GM19395 (cell line): ENCODE measurements at regions not wholly inside any gene's neighbourhood (a gene's known extent, or its start where the extent isn't known, plus 50 kb on each side); places are given as distances from the start of the nearest gene placed in this dataset.
"Not testable (repeated sequence)": the region's sequence is repeated elsewhere in the genome, so short reads cannot be mapped to it uniquely, and the experiment has no call there.

Source experiments
- ATAC-seq: cut with Tn5 transposase; IDR thresholded peaks from one replicate; pipeline ENCODE4 v1.9.1; 2021; ENCODE audit warnings: mild to moderate bottlenecking, moderate library complexity; ENCODE audit not compliant: unreplicated experiment

DNA sequence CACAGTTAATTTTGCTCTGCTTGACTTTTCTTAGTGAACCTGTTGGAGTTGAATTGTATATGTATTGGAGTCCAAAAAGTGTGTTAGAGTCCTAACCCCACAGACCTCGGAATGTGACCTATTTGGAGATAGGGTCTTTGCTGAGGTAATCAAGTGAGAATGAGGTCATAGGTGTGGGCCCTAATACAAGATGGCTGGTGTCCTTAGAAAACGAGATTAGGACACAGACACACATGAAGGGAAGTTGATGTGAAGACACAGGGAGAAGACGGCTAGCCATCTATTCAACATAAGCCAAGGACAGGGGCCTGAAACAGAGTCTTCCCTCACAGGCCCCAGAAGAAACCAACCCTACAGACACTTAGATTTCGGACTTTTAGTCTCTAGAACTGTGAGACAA lies 260.6 kb upstream of the NEBL start:
- ATAC-seq, result no peak

GRCh38 chr10:21150166-21150565 lies 253.1 kb upstream of the NEBL start:
- ATAC-seq, result no peak

GRCh38 chr10:21146436-21146789 lies 249.3 kb upstream of the NEBL start:
- ATAC-seq, result no peak

GRCh38 chr10:21145751-21146435 lies 248.8 kb upstream of the NEBL start:
- no peak for ATAC-seq

DNA sequence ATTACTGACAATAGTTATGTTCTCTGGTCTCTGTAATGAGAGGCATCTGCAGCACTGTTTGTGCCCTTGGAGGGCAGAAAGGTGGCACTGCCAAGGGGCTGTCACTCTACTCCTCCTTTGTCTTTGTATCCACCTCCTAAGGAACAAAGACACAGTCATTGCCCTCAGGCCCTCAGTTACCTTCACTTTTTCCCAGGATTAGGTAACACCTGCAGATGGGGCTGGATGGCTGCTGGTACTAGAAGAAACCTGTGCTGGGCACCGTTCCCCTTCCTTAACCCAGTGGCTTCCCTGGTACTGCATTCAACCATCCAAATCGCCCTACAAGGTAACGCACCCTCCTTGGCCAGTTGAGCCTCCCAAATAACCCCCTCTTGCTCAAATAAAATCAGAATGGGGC lies 246.9 kb upstream of the NEBL start:
- ATAC-seq, result no peak

DNA sequence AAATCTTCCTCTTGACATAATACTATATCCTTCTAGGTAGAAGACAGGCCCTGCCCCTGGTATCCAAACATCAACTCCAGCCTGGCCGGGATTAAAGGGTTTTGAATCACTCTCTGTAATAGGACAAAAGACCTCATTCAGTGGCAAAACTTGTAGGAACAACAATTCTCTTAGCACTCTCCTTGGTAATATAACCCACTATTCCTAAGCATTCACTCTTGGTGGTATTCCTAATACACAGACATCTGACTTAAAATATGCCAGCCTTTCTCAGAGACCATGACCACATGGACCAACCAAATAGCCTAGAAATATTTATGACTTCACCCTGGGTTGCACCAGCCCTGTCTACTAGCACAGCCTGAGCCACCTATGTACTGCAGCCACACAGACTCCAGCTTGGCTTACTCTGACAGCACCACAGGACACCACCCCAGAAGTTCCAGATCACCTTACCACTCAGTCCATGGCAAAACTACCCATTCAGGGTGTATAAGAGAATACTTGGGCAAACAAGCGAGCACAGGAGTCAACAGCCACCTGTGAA lies 244.9 kb upstream of the NEBL start:
- ATAC-seq, result no peak

- ATAC-seq, result no peak
Measured at GRCh38 chr10:21138769-21139340, 241.7 kb upstream of the NEBL start.

DNA sequence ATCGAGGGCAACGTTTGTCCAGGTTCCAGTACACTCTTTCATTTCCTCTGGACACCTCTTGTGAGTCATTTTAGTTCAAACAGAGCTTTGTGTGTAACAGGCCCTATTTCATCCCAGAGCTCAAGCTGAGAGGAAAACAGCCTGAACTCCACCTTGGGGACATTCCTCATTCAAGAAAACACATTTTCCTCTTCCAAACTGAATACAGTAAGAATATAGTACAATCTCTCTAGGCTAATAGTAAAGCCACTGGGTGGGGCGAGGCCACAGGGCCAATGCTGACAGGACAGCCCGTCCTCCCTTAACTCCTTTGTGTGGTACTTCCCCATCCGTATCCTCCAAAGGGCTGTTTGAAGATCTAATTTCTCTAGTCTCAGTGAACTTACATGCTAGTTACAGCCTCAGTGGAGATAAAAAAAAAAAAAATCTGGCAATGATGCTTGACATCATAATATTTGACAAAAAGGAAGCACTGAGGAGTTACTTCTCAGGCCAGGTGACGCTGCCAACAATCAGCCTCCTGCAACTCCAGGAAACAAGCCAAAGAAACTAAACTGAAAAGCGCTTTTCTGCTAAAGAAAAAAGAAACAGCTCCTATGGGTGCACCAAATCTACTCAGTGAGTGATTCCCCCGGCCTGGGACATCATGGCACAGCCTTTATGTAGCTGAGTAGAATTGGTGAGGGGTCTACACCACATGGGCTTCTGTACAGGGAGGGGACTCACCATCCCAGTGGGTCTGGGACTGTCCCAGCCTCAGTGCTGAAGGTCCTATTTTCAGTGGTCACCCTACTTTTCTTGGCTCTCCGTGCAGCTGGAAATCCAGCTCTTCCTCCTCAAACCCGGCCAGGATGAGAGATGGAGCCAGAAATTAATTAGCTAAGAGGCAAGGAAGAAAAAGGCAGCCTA lies 238.2 kb upstream of the NEBL start:
- no peak for ATAC-seq

DNA sequence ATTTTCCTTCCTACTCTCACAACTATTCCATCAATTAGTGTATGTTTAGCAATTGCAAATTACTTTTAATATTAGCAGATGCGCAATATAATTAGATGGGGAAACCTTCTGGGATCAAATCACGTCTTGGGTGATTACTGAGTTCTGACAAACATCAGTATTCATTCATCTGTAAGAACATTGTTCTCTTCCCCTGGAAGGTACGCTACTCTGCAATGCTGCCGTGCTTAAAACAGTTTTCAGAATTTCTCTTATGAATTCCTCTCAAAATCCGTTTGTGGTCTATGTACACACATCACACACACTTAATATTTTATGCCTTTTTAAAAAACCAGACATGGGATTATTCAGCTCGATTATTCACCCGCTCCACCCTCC lies 237.5 kb upstream of the NEBL start:
- ATAC-seq, result no peak

GRCh38 chr10:21130683-21131442 lies 233.8 kb upstream of the NEBL start:
- no peak for ATAC-seq

GRCh38 chr10:21130108-21130507 lies 233.0 kb upstream of the NEBL start:
- ATAC-seq, result no peak

DNA sequence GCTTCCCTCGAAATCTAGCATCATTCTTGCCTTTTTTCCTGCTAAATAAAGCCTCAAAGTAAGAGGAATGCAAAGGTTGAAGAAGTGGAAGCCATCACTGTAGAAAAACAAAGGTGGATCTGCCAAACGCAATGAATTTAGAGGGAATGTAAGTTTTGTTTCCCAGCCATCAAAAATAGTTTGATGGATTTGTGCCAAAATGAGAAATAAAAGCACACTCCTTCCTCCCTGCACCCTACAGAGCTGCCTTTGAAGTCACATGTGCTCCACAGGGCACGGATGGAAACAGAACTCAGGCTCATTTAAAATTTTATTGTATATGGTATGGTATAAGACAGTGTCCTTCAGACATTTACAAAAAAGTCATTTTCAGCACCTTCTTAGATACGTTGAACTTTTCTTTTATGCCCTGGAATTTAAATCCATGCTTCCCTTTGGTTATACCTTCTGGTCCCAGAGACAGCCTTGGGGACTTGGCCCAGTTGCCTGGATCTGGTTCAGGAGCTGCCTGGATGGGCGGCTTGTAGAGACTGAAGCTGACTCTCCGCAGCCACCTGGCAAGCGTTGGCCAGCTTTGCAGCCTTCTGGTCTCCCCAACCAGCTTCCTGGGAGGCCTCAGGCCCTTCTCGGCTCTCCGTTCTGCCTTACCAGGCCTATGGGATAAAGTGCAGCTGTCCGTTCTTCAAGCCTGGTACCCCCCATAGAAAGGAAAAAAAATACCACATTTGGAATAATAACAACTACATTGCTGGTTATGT lies 228.5 kb upstream of the NEBL start:
- ATAC-seq, result no peak

- no peak for ATAC-seq
Measured at GRCh38 chr10:21122907-21123306, 225.8 kb upstream of the NEBL start.

DNA sequence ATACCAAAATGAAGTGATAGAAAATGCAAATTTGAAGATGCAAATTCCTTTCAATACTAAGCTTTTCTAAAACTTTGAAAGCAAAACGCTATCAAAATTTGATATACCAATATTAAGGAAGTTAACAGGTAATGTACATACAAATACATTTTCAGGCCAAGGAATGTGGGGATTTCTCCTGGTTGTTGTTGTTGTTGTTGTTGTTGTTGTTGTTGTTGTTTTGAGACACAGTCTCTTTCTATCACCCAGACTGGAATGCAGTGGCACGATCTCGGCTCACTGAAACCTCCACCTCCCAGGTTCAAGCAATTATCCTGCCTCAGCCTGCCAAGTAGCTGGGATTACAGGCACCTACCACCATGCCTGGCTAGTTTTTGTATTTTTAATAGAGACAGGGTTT lies 224.7 kb upstream of the NEBL start:
- ATAC-seq, result not testable (repeated sequence)

DNA sequence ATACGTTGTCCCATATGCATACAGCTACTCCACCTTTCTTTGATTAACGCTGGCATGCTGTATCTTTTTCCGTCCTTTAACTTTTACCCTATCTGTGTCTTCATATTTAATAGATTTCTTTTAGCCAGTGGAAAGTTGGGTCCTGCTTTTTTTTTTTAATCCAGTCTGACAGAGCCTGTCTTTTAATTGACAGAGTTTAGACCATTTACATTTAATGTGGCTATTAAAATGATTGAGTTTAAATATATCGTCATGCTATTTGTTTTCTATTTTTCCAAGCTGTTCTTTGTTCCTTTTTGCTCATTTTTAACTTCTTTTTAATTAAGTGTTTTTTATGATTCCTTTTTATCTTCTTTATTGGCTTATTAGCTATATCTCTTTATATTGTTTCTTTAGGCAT lies 217.6 kb upstream of the NEBL start:
- no peak for ATAC-seq

GRCh38 chr10:21110358-21110757 lies 213.2 kb upstream of the NEBL start:
- ATAC-seq, result no peak

- ATAC-seq, result not testable (repeated sequence)
Measured at GRCh38 chr10:21106931-21107330, 209.8 kb upstream of the NEBL start.

GRCh38 chr10:21105331-21105730 lies 208.2 kb upstream of the NEBL start:
- not testable (repeated sequence) for ATAC-seq

DNA sequence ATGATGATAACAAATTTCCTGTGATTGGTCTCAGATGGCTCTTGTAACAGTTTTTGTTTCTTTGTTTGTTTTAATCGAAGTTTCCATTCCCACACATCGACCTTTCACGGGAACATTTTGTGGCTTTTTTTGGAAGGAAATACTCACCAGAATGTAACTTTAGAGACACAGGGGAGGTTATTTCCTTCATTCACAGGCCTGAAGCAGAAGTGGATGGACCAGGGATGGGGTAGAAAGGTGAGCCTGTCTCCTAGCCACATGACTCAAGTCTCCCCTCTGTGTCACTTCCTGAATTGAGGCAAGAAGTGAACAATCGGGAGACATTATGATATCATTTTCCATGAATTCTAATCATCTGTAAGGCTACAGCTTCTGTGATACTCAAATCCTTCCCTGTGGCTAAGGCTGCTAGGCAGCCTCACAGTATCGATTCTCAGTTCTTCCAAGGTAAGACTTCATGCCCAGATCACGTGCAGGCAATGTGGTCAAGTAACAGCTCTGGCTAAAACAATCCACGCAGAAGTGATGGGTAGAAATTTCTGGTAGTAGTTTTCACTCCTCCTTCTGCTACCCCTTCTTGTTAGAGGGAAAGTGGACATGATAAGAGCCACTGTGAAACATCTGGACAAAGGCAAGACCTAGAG lies 203.9 kb upstream of the NEBL start:
- ATAC-seq, result no peak

- ATAC-seq, result no peak
Measured at GRCh38 chr10:21100190-21100589, 203.1 kb upstream of the NEBL start.
